ENCODE measurements at regions not wholly inside any gene's neighbourhood (a gene's known extent, or its start where the extent isn't known, plus 50 kb on each side); places are given as distances from the start of the nearest gene placed in this dataset.

DNA sequence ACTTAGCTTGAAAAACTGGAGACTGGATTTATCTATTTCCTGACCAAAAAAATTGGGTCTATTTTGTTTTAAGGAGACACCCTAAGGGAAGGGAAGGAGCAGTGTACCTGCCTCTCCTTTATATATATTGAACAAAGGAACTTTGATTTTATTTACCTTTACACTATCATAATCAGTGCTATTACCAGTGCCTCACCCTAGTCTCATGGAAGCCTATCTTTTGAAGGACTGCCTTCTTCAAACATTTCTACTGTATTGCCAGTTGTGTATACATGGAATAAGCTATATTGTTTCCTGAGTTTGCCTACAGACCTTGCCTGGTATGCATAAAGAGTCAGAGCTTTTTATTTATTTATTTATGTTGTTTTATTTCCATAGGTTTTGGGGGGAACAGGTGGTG, 124.9 kb downstream of the UTRN start:
- TF ChIP-seq, protein P1, sequence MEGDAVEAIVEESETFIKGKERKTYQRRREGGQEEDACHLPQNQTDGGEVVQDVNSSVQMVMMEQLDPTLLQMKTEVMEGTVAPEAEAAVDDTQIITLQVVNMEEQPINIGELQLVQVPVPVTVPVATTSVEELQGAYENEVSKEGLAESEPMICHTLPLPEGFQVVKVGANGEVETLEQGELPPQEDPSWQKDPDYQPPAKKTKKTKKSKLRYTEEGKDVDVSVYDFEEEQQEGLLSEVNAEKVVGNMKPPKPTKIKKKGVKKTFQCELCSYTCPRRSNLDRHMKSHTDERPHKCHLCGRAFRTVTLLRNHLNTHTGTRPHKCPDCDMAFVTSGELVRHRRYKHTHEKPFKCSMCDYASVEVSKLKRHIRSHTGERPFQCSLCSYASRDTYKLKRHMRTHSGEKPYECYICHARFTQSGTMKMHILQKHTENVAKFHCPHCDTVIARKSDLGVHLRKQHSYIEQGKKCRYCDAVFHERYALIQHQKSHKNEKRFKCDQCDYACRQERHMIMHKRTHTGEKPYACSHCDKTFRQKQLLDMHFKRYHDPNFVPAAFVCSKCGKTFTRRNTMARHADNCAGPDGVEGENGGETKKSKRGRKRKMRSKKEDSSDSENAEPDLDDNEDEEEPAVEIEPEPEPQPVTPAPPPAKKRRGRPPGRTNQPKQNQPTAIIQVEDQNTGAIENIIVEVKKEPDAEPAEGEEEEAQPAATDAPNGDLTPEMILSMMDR (IDR thresholded peaks at IDR 0.05), result no peak
- no peak for TF ChIP-seq EZH2 (IDR thresholded peaks at IDR 0.05; ENCODE audit: borderline replicate concordance, insufficient read depth, low read depth, low read length, poor library complexity, severe bottlenecking)
